ENCODE measurements at regions not wholly inside any gene's neighbourhood (a gene's known extent, or its start where the extent isn't known, plus 50 kb on each side); places are given as distances from the start of the nearest gene placed in this dataset.

GRCh38 chr9:6080154-6080716, 64.8 kb upstream of the RANBP6 start:
- DNase-seq = peak; percentile 96
- Histone ChIP-seq H4K20me1 (ENCODE audit: insufficient read depth, low read depth, low read length) (no peaks in the 10 kb centered on the region), H3K79me2 (ENCODE audit: low read length) (no peaks in the 10 kb centered on the region), H3K9me3 (ENCODE audit: low read length) (no peaks in the 10 kb centered on the region), H3K36me3 (ENCODE audit: insufficient read depth, low read length) (no peaks in the 10 kb centered on the region), H3K4me2 (ENCODE audit: low read depth, low read length, poor library complexity, severe bottlenecking) (peak overlapping the region; percentile 65), H3K27ac (ENCODE audit: low read length) (no peak overlapping the region), H3K9me2 (replicated peaks; ENCODE audit: insufficient read depth, low read length) (peaks cover 10% of the 10 kb centered on the region; the same call in 1 of the 2 replicates), H3K27me3 (ENCODE audit: low read length) (no peaks in the 10 kb centered on the region), H3K4me1 (ENCODE audit: low read length) (peaks cover 10% of the 10 kb centered on the region), H3K9ac (ENCODE audit: low read length) (peak overlapping the region; percentile 42), H3K4me3 (ENCODE audit: low read length) (peak overlapping the region; percentile 58), H2AFZ (ENCODE audit: low read length) (peak overlapping the region; percentile 80)

- H3K79me2 ChIP-seq (ENCODE audit: low read length) = no peaks in the 10 kb centered on the region
- DNase-seq = no peak
- peak overlapping the region; percentile 65 for H3K4me2 ChIP-seq (ENCODE audit: low read depth, low read length, poor library complexity, severe bottlenecking)
- H2AFZ ChIP-seq (ENCODE audit: low read length) = peak overlapping the region; percentile 78; the same call in 1 of the 2 replicates
- no peaks in the 10 kb centered on the region for H4K20me1 ChIP-seq (ENCODE audit: insufficient read depth, low read depth, low read length)
- peak overlapping the region; percentile 58 for H3K4me3 ChIP-seq (ENCODE audit: low read length)
- H3K9me3 ChIP-seq (ENCODE audit: low read length) = no peaks in the 10 kb centered on the region
- H3K9me2 ChIP-seq (replicated peaks; ENCODE audit: insufficient read depth, low read length) = peaks cover 10% of the 10 kb centered on the region; the same call in 1 of the 2 replicates
- H3K36me3 ChIP-seq (ENCODE audit: insufficient read depth, low read length) = no peaks in the 10 kb centered on the region
- no peaks in the 10 kb centered on the region for H3K27me3 ChIP-seq (ENCODE audit: low read length)
- H3K9ac ChIP-seq (ENCODE audit: low read length) = peak overlapping the region; percentile 36; the same call in 1 of the 2 replicates
- peaks cover 10% of the 10 kb centered on the region for H3K4me1 ChIP-seq (ENCODE audit: low read length)
- no peak overlapping the region for H3K27ac ChIP-seq (ENCODE audit: low read length)
These were observed 64.0 kb upstream of the RANBP6 start for GRCh38 chr9:6079386-6079785.

DNA sequence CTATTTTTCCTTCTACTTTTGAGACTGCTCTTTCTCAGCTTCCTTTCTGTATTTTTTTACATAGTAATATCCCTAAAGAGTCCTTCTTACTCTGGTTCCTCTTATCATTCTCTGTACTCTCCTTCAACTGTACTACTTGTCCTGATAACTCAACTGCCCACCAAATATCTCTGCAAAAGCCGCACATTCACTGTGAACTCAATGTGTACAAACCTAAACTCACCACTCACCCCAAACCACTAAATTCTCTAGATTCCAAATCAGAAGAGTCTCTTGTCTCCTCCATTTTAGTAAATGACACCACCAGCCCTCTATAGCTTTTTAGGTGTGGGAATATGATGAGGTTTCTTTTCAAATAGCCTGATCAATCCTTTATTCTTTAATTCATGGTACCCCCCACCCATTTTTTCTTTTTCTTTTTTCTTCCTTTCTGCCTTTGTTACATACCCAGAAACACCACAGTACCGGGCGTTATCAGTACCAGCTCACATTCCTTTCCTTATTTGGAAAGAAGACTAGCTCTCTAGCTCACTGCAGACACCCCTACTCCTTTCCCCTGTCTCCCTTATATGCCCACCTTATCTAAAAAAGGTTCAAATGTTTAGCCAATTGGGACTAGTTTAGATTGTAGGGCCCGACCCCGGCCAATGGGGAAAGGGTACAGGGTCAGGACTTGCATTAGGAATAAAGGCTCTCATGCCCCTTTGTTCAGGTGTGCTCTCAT, 63.1 kb upstream of the RANBP6 start:
- Histone ChIP-seq H3K27me3 (ENCODE audit: low read length) (no peaks in the 10 kb centered on the region), H4K20me1 (ENCODE audit: insufficient read depth, low read depth, low read length) (no peaks in the 10 kb centered on the region), H3K79me2 (ENCODE audit: low read length) (no peaks in the 10 kb centered on the region), H3K4me1 (ENCODE audit: low read length) (peaks cover 10% of the 10 kb centered on the region), H3K9me3 (ENCODE audit: low read length) (no peaks in the 10 kb centered on the region), H2AFZ (ENCODE audit: low read length) (no peak overlapping the region), H3K9ac (ENCODE audit: low read length) (no peak overlapping the region), H3K27ac (ENCODE audit: low read length) (no peak overlapping the region), H3K36me3 (ENCODE audit: insufficient read depth, low read length) (no peaks in the 10 kb centered on the region), H3K9me2 (replicated peaks; ENCODE audit: insufficient read depth, low read length) (peaks cover 10% of the 10 kb centered on the region; the same call in 1 of the 2 replicates), H3K4me2 (ENCODE audit: low read depth, low read length, poor library complexity, severe bottlenecking) (no peak overlapping the region), H3K4me3 (ENCODE audit: low read length) (no peak overlapping the region)
- DNase-seq = no peak

GRCh38 chr9:6076851-6077250, 61.4 kb upstream of the RANBP6 start:
- Histone ChIP-seq H3K27ac (ENCODE audit: low read length) (no peak overlapping the region), H3K9me3 (ENCODE audit: low read length) (no peaks in the 10 kb centered on the region), H3K79me2 (ENCODE audit: low read length) (no peaks in the 10 kb centered on the region), H3K4me1 (ENCODE audit: low read length) (peaks cover 10% of the 10 kb centered on the region), H3K4me3 (ENCODE audit: low read length) (no peak overlapping the region), H2AFZ (ENCODE audit: low read length) (no peak overlapping the region), H3K4me2 (ENCODE audit: low read depth, low read length, poor library complexity, severe bottlenecking) (no peak overlapping the region), H3K9me2 (replicated peaks; ENCODE audit: insufficient read depth, low read length) (peaks cover 10% of the 10 kb centered on the region; the same call in 1 of the 2 replicates), H3K27me3 (ENCODE audit: low read length) (no peaks in the 10 kb centered on the region), H3K9ac (ENCODE audit: low read length) (no peak overlapping the region), H4K20me1 (ENCODE audit: insufficient read depth, low read depth, low read length) (no peaks in the 10 kb centered on the region), H3K36me3 (ENCODE audit: insufficient read depth, low read length) (no peaks in the 10 kb centered on the region)
- DNase-seq = no peak

GRCh38 chr9:6073731-6074130, 58.3 kb upstream of the RANBP6 start:
- Histone ChIP-seq H3K36me3 (ENCODE audit: insufficient read depth, low read length) (no peaks in the 10 kb centered on the region), H2AFZ (ENCODE audit: low read length) (no peak overlapping the region), H3K4me3 (ENCODE audit: low read length) (no peak overlapping the region), H3K9me3 (ENCODE audit: low read length) (no peaks in the 10 kb centered on the region), H3K9ac (ENCODE audit: low read length) (no peak overlapping the region), H3K79me2 (ENCODE audit: low read length) (no peaks in the 10 kb centered on the region), H3K27ac (ENCODE audit: low read length) (no peak overlapping the region), H3K9me2 (replicated peaks; ENCODE audit: insufficient read depth, low read length) (0 out of 2 replicates have a peak, but pooled peaks cover under 1% of the 10 kb centered on the region), H3K4me2 (ENCODE audit: low read depth, low read length, poor library complexity, severe bottlenecking) (no peak overlapping the region), H3K4me1 (ENCODE audit: low read length) (no peaks in the 10 kb centered on the region), H4K20me1 (ENCODE audit: insufficient read depth, low read depth, low read length) (no peaks in the 10 kb centered on the region), H3K27me3 (ENCODE audit: low read length) (no peaks in the 10 kb centered on the region)
- DNase-seq = no peak

DNA sequence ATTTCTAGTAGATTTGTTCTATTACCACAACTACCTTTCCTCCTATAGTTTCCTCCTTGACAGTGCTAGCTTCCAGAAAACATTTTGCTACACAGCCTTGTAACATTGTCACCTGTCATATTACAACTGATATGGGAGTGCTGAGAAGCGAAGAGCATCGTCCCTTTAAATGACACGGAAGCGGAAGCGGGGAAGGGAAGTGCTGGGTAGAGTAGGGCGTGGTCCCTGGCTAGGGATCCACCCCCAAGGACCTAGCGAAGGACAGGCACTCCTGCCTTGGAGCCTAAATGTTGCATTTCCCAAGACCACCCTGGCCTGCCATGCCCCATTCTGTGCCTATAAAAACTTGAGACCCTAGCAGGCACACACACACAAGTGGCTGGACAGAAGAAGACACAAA, 57.4 kb upstream of the RANBP6 start:
- Histone ChIP-seq H2AFZ (ENCODE audit: low read length) (no peak overlapping the region), H3K4me1 (ENCODE audit: low read length) (no peaks in the 10 kb centered on the region), H3K27me3 (ENCODE audit: low read length) (no peaks in the 10 kb centered on the region), H3K4me2 (ENCODE audit: low read depth, low read length, poor library complexity, severe bottlenecking) (no peak overlapping the region), H3K27ac (ENCODE audit: low read length) (no peak overlapping the region), H3K9ac (ENCODE audit: low read length) (no peak overlapping the region), H3K36me3 (ENCODE audit: insufficient read depth, low read length) (no peaks in the 10 kb centered on the region), H3K79me2 (ENCODE audit: low read length) (no peaks in the 10 kb centered on the region), H4K20me1 (ENCODE audit: insufficient read depth, low read depth, low read length) (no peaks in the 10 kb centered on the region), H3K9me3 (ENCODE audit: low read length) (no peaks in the 10 kb centered on the region), H3K9me2 (replicated peaks; ENCODE audit: insufficient read depth, low read length) (no peaks in the 10 kb centered on the region), H3K4me3 (ENCODE audit: low read length) (no peak overlapping the region)
- DNase-seq = peak; percentile 29

- Histone ChIP-seq H3K27ac (ENCODE audit: low read length) (no peak overlapping the region), H3K9ac (ENCODE audit: low read length) (no peak overlapping the region), H3K9me3 (ENCODE audit: low read length) (no peaks in the 10 kb centered on the region), H3K79me2 (ENCODE audit: low read length) (no peaks in the 10 kb centered on the region), H4K20me1 (ENCODE audit: insufficient read depth, low read depth, low read length) (no peaks in the 10 kb centered on the region), H3K36me3 (ENCODE audit: insufficient read depth, low read length) (no peaks in the 10 kb centered on the region), H2AFZ (ENCODE audit: low read length) (no peak overlapping the region), H3K9me2 (replicated peaks; ENCODE audit: insufficient read depth, low read length) (no peaks in the 10 kb centered on the region), H3K4me2 (ENCODE audit: low read depth, low read length, poor library complexity, severe bottlenecking) (no peak overlapping the region), H3K27me3 (ENCODE audit: low read length) (no peaks in the 10 kb centered on the region), H3K4me3 (ENCODE audit: low read length) (no peak overlapping the region), H3K4me1 (ENCODE audit: low read length) (no peaks in the 10 kb centered on the region)
- DNase-seq = no peak
These were observed 57.0 kb upstream of the RANBP6 start for GRCh38 chr9:6072453-6072852.

DNA sequence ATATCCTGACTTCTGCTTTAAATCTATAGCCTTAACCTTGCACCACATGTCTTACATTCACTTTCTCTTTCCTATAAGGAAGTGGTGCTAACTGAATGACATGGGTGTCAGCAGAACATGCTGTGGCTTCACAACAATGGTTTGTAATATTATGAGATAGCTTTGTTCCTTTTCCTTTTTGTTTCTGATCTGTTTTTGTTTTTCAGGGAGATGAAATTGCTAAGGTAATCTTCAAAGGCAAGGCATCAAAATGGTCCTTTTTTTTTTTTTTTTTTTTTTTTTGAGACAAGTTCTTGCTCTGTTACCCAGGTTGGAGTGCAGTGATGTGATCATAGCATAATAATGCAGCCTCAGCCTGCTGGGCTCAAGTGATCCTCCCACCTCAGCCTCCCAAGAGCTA, 53.6 kb upstream of the RANBP6 start:
- Histone ChIP-seq H2AFZ (ENCODE audit: low read length) (no peak overlapping the region), H3K27ac (ENCODE audit: low read length) (no peak overlapping the region), H3K9me3 (ENCODE audit: low read length) (no peaks in the 10 kb centered on the region), H3K27me3 (ENCODE audit: low read length) (no peaks in the 10 kb centered on the region), H3K9ac (ENCODE audit: low read length) (no peak overlapping the region), H4K20me1 (ENCODE audit: insufficient read depth, low read depth, low read length) (no peaks in the 10 kb centered on the region), H3K79me2 (ENCODE audit: low read length) (no peaks in the 10 kb centered on the region), H3K36me3 (ENCODE audit: insufficient read depth, low read length) (no peaks in the 10 kb centered on the region), H3K4me3 (ENCODE audit: low read length) (no peak overlapping the region), H3K4me1 (ENCODE audit: low read length) (no peaks in the 10 kb centered on the region), H3K9me2 (replicated peaks; ENCODE audit: insufficient read depth, low read length) (no peaks in the 10 kb centered on the region), H3K4me2 (ENCODE audit: low read depth, low read length, poor library complexity, severe bottlenecking) (no peak overlapping the region)
- peak; percentile 39 for DNase-seq
